GM10266 (cell line): ENCODE measurements at regions not wholly inside any gene's neighbourhood (a gene's known extent, or its start where the extent isn't known, plus 50 kb on each side); places are given as distances from the start of the nearest gene placed in this dataset.

Source experiments
- DNase-seq: peaks from one replicate; pipeline ENCODE4 v3.0.0; 2012; ENCODE audit errors: extremely low spot score
- TF ChIP-seq, protein P1 (sequence below): IDR thresholded peaks from 2 replicates; pipeline ENCODE4 v1.5.1; 2012; ENCODE audit warnings: mild to moderate bottlenecking, low read depth; ENCODE audit not compliant: control insufficient read depth, insufficient read depth; ENCODE audit errors: missing control alignments

DNA sequence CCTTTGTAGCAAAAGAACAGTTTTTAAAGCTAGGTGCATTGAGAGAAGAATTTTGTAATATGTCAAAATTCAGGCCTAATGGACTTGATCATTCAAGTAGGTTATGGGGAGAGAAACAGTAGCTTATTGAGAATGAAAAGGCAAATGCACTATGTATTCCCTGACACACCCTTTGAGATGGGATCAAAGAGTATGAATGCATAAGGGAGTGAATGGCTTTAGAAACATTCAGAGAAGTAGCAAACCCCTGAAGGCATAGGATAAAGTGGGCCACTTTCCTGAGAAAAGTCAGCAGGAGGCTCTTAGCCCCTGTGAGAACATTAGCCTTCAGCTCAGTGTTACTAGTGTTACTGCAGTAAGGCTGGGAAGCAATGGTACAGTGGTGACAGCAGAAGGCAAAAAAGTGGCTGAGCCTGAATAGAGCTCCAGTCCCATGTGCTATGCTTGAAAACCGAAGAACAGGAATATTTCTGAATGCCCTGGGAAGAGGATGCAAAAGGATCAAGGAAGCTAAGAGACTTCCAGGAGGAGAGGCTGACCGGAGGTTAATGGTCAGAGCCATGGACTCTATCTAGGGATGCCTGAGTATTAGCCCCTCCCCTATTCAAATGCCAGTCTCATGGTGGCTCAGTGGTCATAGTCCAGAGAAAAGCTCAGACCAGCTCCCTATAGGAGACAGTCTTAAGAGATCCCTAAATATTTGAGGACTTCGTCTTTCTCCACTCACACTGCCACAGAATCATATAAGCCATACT lies 218.2 kb upstream of the SGO1 start:
- TF ChIP-seq, protein P1, sequence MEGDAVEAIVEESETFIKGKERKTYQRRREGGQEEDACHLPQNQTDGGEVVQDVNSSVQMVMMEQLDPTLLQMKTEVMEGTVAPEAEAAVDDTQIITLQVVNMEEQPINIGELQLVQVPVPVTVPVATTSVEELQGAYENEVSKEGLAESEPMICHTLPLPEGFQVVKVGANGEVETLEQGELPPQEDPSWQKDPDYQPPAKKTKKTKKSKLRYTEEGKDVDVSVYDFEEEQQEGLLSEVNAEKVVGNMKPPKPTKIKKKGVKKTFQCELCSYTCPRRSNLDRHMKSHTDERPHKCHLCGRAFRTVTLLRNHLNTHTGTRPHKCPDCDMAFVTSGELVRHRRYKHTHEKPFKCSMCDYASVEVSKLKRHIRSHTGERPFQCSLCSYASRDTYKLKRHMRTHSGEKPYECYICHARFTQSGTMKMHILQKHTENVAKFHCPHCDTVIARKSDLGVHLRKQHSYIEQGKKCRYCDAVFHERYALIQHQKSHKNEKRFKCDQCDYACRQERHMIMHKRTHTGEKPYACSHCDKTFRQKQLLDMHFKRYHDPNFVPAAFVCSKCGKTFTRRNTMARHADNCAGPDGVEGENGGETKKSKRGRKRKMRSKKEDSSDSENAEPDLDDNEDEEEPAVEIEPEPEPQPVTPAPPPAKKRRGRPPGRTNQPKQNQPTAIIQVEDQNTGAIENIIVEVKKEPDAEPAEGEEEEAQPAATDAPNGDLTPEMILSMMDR = no peak
- no peak for DNase-seq

DNA sequence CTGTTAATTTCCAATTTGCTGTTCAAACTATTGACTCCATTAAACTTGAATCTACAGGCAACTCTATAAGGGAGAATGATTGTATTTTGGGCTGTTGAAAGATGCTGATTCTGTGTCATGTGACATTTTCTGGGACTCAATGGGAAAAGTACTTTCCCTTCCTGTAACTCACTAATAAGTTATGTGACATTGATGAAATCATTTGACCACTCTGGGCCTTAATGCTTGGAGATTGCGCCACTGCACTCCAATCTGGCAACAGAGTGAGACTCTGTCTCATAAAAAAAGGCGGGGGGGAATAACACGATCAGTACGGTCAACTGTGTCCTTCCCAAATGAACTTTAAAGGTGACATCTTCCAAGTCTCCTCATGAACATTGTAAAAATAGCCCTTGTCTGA lies 215.2 kb upstream of the SGO1 start:
- DNase-seq = no peak
- TF ChIP-seq, protein P1 = no peak

DNA sequence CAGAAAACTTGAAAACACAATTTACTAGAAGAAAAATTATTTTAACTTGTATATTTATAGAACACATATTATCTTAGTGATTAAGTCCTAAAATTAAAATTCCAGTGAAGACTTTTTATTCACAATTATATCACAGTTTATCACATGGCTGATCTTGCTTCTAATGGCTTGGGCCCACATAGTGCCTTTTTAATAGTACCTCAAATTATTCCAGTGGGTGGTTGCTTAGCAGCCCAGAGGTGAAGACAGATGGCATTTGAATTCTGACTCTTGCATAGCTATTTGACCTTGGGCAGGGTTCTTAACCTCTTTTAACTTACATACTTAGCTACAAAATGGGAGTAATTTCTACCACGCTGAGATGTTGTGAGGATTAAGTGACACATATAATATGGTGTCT lies 214.7 kb upstream of the SGO1 start:
- TF ChIP-seq, protein P1 = no peak
- DNase-seq = no peak

DNA sequence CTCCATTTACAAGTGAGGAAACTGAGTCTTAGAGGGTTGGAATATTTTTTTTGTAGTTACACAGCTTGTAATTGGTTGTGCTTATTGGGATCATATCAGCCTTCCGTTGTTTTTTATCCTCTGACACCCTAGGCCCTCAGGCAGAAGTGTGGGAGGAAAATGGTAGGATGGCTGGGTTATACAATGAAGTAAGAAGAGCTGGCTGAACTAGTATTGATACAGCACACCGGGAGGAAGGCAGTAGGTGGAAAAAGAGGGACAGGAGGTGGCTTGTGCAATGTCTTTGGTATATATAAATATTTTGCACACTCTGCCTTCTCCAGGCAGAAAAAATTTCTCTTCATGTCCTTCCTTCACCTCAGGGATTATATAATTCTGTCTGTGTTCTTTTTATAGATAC lies 214.3 kb upstream of the SGO1 start:
- TF ChIP-seq, protein P1 = no peak
- no peak for DNase-seq

DNA sequence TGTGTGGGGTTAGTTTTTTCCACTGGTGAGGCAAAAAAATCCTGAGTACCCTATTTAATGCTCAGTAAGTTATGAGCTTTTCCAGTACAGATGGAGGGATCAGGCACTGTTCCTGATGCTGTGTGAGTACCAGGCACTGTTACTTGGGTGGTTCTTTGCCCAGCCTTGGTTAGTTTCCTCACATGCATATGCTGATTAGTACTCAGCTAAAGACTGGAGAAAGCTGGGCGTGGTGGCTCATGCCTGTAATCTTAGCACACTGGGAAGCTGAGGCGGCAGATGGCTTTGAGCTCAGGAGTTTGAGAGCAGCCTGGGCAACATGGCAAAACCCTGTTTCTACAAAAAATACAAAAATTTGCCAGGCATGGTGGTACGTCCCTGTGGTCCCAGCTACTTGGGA lies 210.3 kb upstream of the SGO1 start:
- no peak for DNase-seq
- TF ChIP-seq, protein P1 = no peak

DNA sequence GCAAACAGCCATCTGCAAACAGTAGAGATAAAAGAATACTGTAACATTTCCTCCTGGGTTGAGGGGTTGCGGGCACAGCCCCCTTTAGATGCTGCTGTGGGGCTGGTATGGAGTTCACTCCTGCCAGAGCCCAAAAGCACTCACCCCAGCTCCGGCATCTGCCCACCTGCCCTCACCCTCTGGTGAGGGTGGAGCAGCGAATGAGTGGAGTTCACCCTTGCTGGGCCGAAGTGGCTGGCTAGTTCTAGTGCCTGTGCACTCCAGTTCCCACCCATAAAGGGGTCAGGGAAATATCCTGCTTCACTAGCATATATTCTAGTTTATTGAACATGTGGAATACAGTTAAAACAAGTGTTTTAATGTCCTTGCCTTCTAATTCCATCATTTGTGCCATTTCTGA lies 209.7 kb upstream of the SGO1 start:
- TF ChIP-seq, protein P1 = no peak

DNA sequence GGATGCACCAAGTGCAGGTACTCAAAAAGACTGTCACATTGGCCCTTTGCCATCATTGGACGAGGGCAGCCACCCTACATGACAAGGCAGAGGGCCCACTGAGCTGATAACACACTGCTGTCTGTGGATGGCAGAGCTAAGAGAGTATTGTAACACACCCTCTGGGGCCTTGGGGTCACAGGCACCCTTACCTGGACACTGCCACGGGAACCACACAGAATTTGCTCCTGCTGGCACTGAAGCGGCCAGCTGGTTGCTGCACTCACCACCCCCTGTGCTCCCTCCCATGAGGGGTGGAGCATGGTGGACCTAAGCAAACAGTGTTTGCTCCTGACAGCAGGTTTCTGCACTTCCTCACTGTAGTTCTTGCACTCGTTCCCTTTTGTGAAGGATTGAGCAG lies 208.2 kb upstream of the SGO1 start:
- no peak for DNase-seq
- TF ChIP-seq, protein P1 = no peak

More for the DNA sequence above, 209.7 kb upstream of the SGO1 start:
- DNase-seq = no peak
